GM18867 (cell line): ENCODE measurements at regions not wholly inside any gene's neighbourhood (a gene's known extent, or its start where the extent isn't known, plus 50 kb on each side); places are given as distances from the start of the nearest gene placed in this dataset.

Source experiments
- ATAC-seq: cut with Tn5 transposase; IDR thresholded peaks from one replicate; pipeline ENCODE4 v1.9.1; 2021; ENCODE audit warnings: mild to moderate bottlenecking, moderate library complexity; ENCODE audit not compliant: unreplicated experiment

DNA sequence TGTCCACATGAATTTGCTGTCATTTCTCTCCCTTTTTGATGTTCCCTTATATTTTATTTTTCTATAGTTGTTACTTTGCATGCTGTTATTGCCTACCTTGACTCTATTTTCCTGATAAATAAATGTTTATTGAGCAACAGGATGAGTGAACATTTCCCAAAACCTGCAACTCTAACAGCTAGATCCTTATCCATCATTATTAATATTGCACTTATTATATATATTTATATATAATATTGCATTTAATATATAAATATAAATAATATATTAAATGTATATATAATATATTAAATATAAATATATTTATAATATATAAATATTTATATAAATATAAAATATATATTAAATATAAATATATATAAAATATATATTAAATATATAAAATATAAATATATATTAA, 436.1 kb upstream of the MMADHC start:
- ATAC-seq = no peak

DNA sequence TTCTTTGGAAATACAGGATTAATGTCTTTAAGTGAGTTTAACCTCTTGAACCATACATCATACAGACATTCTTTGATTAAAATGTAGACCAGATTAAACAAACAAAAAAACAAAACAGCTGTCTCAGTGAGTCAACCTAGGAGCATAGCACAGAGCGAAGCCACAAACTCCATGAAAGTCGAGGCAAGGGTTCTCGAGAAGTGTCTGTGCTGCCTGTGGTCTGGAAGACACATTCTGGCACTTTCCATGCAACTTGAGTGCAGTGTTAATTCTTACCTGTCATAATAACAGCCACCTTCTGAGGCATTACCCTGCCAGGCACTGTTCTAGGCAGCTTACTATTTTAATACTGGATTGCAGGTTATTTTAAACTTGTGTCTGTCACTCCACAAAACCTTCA, 435.5 kb upstream of the MMADHC start:
- no peak for ATAC-seq

DNA sequence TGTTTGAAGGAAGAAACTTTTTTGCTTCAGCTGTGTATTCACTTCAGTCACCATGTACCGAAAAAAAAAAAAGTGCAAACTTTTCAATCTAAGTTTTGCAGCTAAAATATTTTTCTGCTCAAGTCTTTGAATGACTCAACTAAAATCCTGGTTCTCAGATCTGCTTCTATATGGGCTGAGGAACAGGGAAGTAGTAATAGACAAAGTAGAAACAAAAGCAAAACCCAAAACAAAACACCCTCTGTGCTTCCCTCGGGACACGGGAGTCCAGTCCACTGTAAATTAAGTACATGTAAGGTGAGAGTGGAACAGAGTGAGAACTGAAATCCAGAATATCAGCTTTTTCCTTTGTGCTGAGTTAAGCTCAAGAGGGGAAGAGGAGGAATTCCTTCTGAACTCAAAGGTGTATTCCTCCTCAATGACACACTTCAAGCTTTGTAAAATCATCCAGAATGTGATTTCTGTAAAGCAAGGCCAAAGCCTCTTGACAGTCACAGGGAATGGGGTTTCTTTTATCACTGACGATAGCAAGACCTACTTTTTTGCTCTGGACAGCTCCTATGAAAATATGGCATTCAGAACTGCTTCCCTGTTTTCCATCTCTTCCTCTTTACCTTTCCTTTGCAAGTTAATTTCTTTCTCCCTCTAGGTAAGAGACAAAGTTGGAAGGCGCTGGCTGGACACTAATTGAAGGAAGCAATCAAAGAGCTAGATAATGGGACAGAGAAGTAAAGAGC, 433.5 kb upstream of the MMADHC start:
- ATAC-seq = peak; percentile 77

DNA sequence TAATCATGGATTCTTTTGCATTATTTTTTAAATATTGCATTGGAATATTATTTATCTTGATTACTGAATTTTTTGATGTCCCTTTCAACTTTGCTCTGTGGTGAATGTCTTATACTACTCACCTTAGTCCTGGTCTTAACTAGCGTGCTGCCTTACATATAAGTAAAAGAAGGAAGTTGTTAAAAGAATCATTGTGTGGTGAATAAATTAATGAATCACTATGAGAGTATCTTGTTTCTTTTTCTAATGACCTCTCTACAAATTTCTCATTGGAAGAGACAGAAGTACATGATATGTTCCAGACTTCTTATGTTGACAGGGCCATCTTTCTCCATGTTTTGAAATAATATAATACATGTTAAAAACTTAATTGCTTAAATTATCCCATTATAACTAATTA, 432.6 kb upstream of the MMADHC start:
- ATAC-seq = peak; percentile 38

DNA sequence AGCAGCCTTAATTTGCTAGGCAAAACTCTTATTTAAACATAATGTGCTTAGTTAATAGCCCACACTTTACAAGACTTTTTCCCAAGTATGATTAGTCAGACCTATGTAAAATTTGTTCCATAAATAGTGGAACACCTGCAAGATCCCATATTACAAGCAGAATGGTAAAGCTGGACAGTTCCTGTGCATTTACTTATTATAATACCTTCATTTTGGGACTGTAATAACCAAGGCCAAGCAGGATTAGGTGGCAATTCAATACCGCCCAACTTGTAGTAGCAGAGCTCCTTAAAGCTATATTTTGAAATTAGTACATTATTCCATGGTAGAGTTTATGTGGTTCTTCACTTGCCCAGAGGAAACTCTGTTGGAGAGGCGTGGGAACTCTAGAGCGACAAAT, 431.5 kb upstream of the MMADHC start:
- no peak for ATAC-seq

DNA sequence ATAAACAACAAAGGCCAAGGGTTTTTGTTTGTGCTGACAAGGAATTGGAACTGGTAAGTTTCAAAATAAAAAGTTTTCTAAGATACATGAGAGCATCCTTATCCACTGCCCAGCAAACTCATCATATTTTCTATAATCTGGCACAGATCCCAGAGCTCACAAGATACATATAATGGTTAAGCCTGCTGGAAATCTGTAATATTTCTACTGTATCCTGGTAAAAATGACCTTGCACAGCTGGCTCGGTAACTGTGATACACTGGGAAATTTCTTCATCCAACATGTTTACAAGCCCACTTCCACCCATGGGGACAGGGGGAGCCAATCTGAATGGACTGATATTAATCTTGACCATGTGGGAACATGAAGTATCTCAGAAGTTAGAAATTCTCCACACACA, 425.4 kb upstream of the MMADHC start:
- no peak for ATAC-seq

DNA sequence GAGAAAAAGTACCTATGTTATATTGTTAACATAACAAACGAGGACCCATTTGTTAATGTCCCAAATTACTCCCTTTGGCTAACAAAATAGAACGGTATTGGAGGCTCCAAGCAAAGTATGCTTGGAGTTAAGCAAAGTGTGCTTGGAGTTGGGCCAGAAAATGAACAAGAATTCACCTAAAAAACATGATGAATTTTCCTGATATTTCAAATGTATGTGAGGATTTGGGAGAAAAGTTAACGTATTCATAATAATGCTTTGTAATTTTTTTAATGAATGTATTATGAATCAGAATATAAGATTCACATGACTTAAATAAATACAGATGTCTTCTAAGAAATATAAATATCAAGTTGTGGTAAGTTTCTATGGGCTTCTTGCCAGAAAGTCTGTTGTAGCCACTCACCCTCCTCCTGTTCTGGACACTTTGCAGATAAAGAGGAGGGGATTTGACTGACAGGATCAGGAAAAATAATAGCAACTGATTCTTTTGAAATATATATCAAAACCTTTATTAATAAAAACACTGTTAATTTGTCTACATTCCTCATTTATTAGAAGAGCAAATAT, 423.7 kb upstream of the MMADHC start:
- ATAC-seq = no peak

DNA sequence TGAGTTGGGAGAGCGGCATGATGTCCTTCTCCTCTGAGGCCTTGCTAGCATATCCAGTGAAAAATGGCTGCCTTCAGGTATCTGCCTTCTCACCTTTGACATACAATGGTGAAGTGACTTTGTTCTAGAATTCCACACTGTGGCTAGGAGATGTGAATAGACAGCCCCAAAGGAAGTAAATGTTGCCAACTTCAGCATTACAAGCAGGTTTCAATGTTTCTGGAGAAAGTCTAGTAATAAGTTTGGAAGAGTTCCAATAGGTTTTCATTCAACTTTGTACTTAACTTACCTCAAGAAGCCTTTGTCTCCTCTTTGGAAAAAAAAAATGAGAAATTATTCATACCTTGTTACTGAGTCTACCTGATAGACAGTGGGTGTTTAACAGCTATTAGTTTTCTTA, 421.3 kb upstream of the MMADHC start:
- no peak for ATAC-seq

DNA sequence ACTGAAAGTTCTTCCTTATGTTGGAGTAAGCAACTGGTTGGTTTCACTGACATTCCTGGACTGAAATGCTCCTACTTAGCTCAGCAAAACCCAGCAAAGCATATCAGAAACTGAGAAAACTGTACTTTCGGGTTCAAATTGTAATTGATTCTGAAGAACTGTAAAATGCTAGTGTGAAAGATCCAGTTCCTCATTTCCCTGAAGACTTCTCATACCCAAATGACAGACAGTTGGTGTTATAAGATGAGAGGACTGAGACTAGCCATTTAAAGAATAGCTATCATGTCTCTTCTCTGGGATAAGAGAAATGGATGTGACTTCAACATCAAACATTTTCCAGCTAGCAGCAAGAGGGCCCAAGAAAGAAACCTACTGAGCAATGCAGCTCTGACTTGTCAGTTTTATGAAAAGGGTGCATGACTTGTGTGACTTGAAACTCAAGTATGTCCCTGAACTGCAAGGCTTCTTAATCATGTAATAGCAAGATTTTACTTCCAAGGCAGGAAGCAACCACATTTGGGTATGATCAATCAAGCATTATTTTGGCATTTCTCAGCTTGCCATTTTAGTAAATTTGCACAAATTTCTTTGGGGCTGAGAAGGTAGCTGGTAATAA, 420.3 kb upstream of the MMADHC start:
- ATAC-seq = peak; percentile 96

DNA sequence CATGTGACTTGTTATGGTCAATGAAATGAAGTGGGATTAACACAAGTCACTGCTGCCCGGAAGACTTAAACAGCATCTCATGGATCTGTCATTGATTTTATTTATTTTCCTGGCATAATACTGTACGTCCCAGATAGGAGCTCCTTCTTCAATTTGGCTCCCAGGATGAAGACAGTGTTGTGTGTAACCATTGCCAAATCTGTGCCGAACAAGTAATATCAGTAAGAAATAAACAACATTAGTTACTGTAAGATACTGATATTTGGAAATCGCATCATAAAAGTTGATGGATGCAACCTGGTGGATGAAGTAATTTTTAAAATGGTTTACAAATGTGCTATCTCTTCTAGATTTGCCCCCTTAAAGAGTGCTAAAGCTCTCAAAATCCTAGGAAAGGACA, 419.0 kb upstream of the MMADHC start:
- no peak for ATAC-seq

DNA sequence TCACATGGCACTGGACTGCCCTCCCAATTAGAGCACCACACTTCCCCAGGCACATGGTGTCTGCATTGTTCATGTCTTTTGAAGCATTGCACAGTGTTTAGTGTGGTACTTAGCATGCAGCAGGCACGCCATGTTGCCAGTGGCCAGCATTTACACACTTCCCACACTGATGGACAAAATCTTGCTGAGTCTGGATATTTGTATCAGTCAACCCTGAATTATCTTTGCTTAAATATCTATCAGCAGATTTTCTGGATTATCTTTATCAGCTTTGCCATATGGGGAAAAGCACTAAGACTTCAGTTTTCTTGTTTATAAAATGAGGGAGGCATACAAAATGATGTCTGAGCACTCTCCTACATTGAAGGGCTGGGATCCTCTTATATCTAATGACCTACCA, 416.0 kb upstream of the MMADHC start:
- ATAC-seq = no peak

DNA sequence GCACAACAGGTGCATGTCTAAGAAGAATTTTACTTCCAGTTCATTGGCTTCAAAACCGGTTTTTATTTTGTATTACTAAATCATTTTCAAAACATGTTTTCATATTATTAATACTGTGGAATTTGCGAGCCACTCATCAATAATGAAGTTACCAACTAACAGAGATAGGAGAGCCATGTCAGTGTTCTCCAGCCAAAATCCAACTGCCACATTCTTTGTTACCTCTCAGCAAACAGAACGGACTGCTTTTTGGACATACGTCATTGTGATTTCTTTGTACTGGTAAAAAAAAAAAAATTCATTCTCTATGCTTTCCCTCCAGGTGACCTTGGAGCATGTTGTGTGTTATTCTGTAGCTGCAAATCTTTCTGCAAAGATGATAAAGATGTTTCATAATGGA, 414.2 kb upstream of the MMADHC start:
- ATAC-seq = no peak

DNA sequence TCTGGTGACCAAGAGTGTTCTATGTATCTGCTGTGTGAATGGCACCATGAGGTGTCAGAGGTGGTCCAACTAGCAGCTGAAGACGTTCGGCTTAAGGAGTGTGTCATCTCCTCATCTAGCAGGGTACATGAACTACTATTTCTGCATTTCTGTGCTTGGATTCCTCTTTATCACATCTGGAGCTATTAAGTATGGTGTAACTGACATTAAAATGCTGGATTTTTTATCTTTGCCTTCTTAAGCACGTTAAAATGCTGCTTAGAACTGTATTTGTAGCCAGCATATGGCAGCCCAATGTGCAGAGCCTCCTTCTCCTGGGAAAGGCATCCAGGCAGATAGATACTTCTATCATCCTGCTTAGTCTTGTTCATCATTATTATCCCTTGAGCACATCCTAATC, 409.3 kb upstream of the MMADHC start:
- ATAC-seq = no peak

DNA sequence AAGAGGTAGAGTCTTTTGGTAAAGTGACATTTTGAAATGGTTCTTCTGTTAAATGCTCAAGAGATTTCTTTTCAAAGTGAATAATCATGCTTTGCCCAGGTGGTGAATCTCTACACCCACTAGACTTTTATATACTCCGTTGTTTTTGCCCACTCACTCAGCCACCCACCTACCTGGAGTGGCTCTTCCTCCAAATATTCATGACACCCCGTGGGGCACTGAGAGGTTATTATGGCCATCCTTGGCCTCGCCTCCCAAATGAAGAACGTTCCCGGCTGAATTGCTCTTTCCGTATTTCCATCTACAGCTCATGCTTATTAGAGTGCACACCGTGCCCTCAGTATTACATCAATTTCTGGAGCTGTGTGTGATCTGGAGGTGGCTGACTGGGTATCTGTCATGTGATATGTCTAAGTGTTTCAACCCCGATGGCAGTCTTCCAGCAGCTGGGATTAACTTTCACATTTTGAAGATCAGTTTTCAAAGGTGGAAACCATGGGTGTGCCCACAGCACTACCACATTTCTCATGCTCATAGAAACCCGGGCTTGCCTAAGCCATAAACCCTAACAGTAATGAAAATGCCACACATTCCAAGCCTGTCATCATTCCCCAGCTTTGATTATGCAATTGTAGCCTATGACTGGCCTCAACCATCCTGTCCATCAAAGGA, 406.6 kb upstream of the MMADHC start:
- ATAC-seq = no peak

DNA sequence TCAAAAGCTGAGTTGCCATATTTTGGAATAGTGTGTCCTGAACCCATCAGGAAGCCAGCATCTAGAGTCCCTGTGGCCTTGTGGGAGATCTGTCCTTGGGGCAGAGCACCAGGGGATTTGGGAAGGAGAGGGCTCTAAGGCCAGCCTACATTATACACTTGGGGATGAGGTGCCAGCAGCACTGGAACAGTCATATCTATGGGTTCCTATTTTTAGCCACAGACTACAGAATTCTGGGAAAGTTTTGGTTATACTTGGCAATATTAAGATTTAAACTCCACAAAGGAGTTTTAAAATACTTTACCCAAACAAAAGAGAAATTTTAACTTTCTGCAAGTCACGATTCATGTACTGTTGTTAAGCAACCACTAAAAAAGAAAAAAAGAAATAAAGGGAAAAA, 405.7 kb upstream of the MMADHC start:
- ATAC-seq = no peak

DNA sequence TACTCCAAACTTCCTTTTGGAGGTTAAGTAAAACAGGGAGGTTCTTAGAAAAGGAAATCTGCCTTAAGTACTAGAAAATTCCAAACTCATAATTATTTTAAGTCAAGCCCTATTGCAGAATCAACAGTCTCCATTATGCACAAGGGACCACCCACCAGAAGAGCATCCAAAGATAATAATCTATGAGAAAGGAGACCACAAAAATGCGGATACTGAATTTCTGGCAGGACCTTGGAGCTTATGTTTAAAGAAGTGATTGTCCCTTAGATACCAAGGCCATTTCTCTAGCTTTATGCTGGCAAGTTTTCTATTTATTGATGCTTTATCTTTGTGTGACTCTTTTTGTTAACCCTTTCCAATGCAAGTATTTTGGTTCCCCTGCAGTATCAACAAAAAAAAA, 404.0 kb upstream of the MMADHC start:
- no peak for ATAC-seq

DNA sequence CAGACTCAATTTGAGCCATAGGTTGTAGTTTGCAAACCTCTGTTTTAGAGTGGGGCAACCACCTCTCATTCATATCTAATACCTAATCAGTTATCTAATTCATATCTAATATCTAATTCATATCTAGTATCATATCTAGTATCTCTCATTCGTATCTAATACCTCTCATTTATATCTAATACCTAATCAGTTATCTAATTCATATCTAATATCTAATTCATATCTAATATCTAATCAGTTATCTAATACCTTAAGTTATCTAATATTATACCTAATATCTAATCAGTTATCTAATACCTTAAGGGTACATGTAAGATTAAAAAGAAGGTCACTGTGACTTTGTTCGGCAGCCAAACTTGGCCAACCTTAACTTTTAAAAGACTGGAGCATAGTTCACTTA, 403.4 kb upstream of the MMADHC start:
- no peak for ATAC-seq

DNA sequence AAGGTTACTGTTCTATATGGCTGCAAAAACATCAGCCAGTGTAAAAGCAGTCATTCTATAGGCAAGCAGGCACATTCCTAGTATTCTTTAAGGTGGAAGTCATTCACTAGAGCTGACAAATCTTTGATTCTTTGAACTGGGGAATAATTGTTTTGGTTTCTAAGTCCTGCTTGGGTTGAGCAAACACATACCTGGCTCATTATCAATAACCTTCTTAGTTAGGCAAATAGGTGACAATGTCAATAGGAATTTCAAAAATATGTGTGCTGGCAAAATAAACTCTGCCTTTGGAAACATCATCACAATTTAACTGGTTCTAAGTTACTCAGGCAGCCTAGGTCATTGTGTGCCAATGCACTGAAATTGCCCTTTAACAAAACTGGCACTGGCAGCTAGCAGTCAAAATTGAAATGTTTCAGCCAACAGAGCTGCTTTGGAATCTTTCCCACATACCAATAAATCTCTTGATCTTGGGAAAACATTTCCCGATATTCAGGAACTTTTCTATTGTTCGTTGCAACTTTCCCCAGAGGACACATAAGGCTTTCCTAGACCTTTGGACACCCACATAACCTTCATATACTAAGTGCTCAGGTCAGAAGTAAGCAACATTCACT, 402.0 kb upstream of the MMADHC start:
- no peak for ATAC-seq

DNA sequence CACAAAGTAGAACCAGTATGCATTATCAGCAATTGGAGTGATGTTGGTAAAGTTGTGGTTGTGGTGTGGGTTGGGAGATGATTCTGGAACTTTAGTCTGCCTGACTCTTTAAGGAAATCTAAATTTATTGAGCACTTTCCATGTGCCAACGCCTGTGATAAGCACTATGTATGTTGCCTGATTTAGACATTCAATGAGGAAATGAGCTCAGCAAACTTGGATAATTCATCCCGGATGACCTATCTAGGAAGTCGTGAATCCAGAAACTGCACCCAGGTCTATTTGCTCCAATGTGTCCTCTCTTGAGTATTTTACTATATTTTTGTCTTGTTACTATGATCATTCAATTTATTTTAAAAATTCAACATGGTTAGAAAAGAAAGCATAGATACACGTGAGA, 400.8 kb upstream of the MMADHC start:
- no peak for ATAC-seq

DNA sequence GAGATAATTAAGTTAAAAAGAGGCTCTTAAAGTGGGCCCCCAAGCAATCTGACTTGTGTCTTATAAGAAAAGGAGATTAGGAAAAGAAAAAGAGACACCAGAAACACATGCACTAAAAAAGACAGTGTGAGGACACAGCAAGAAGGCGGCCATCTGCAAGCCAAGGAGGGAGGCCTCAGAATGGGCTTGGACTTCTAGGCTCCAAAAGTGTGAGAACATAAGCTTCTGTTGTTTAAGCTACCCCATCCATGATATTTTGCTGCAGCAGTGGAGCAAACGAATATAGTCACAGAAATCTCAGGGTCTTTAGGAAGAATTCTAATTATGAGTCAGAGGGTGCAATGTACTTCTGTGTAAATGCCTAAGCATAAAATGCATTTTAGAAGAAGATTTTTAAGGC, 399.3 kb upstream of the MMADHC start:
- ATAC-seq = no peak

DNA sequence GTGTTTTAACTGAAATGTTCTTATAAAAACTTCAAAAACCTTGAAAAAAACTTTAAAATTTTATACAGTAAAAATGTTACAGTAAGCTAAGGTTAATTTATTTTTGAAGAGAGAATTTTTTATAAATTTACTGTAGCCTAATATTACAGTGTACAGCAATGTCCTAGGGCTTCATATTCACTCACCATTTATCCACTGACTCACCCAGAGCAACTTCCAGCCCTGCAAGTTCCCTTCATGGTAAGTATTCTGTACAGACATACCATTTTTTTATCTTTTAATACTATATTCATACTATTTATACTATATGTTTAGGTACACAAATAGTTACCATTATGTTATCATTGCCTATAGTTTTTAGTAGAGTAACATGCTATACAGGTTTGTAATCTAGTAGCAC, 396.7 kb upstream of the MMADHC start:
- ATAC-seq = no peak

DNA sequence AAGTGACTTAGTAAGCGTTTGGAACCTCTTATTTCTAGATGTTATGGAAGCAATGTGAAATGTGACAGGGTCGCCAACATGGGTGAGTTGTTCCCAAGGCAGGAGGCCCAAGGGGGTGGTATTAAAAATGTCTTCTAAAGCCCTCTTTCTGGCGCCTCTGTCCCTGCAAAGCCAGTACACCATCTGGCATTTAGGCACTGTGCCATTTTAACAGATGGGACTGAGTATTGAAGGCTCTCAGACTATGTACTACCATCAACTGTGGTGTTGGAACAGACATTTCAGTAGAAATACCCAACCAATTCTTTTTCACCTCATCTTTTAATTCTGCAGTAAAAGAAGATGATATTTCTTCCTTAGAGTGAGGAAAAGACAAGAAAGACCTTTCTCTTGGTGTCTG, 384.5 kb upstream of the MMADHC start:
- ATAC-seq = no peak
